ENCODE measurements at regions not wholly inside any gene's neighbourhood (a gene's known extent, or its start where the extent isn't known, plus 50 kb on each side); places are given as distances from the start of the nearest gene placed in this dataset.

- TF ChIP-seq CTCF (conservative IDR thresholded peaks at IDR 0.05) (no peak), EZH2 (IDR thresholded peaks at IDR 0.05; ENCODE audit: low read depth) (no peak)
Measured at GRCh38 chr13:23007426-23007825, 173.4 kb upstream of the SGCG start.
